GM20000 (cell line): ENCODE measurements at regions not wholly inside any gene's neighbourhood (a gene's known extent, or its start where the extent isn't known, plus 50 kb on each side); places are given as distances from the start of the nearest gene placed in this dataset.

Source experiments
- DNase-seq: peaks from one replicate; pipeline ENCODE4 v3.0.0; 2012; ENCODE audit warnings: low spot score
- CTCF ChIP-seq: IDR thresholded peaks from 2 replicates; pipeline ENCODE4 v1.5.1; 2012; ENCODE audit warnings: mild to moderate bottlenecking, control low read depth; ENCODE audit errors: extremely low read depth, missing control alignments

GRCh38 chr10:89153971-89154370, 53.1 kb downstream of the CH25H start:
- no peak for TF ChIP-seq CTCF
- no peak for DNase-seq

- TF ChIP-seq CTCF: no peak
- DNase-seq: no peak
Observed at GRCh38 chr10:89153116-89153515, 54.0 kb downstream of the CH25H start.

- no peak for DNase-seq
- TF ChIP-seq CTCF: no peak
Observed at GRCh38 chr10:89151857-89152256, 55.3 kb downstream of the CH25H start.

GRCh38 chr10:89148061-89148460, 59.1 kb downstream of the CH25H start:
- TF ChIP-seq CTCF: no peak

GRCh38 chr10:89147256-89147655, 59.9 kb downstream of the CH25H start:
- TF ChIP-seq CTCF: no peak

More at GRCh38 chr10:89148061-89148460, 59.1 kb downstream of the CH25H start:
- no peak for DNase-seq

GRCh38 chr10:89144836-89145235, 62.3 kb downstream of the CH25H start:
- no peak for DNase-seq
- TF ChIP-seq CTCF: no peak

More at GRCh38 chr10:89147256-89147655, 59.9 kb downstream of the CH25H start:
- DNase-seq: no peak

- no peak for TF ChIP-seq CTCF
- no peak for DNase-seq
Observed at GRCh38 chr10:89142590-89142989, 64.5 kb downstream of the CH25H start.
